Vagina (tissue), 2 donors: ENCODE measurements at regions not wholly inside any gene's neighbourhood (a gene's known extent, or its start where the extent isn't known, plus 50 kb on each side); places are given as distances from the start of the nearest gene placed in this dataset.

Source experiments
- POLR2A ChIP-seq, 2 donors: fragments of 450-650 bp; IDR thresholded peaks; one replicate each; pipeline ENCODE4 v1.6.1; 2017; ENCODE audit warnings: antibody characterized with exemption in 2 of 2, mild to moderate bottlenecking in 2 of 2, moderate library complexity in 2 of 2
- POLR2AphosphoS5 ChIP-seq, 2 donors: sonication (generic); formaldehyde crosslinking; IDR thresholded peaks; one replicate each; pipeline ENCODE4 v1.9.0; 2017; ENCODE audit warnings: antibody characterized with exemption in 2 of 2, mild to moderate bottlenecking in 2 of 2, low read depth in 1 of 2; ENCODE audit not compliant: insufficient read depth in 1 of 2
- TF ChIP-seq, protein P1 (sequence below), 3 experiments: fragments of 450-650 bp in 2 of 3; fragments of 200-600 bp in 1 of 3; sonication (generic) in 1 of 3; IDR thresholded peaks; one replicate each; pipeline ENCODE4 v1.5.1; 2017 to 2019; ENCODE audit warnings: antibody characterized with exemption in 3 of 3, mild to moderate bottlenecking in 2 of 3, moderate library complexity in 2 of 3

DNA sequence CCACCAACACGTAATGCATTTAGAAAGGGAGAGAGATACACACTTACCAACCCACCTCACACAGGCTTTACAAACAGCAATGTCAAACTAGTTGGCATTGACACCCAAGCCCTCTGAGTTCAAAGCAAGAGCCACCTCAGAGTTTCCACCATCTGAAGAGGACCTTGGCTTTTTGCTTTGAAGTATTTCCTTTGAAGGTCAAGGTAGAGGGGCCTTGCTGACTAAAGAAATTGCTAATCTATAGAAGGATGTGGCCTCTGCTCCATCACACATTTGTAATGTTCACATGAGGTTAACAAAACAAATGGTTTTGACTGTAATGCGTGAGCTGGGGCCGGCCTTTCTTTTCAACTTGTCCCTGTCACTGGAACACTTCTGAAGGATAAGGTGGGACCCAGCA lies 117.7 kb downstream of the POLR2M start:
- TF ChIP-seq POLR2AphosphoS5 (IDR thresholded peaks at IDR 0.05; ENCODE audit: insufficient read depth in 1 of 2, low read depth in 1 of 2) = no peak
- TF ChIP-seq, protein P1, sequence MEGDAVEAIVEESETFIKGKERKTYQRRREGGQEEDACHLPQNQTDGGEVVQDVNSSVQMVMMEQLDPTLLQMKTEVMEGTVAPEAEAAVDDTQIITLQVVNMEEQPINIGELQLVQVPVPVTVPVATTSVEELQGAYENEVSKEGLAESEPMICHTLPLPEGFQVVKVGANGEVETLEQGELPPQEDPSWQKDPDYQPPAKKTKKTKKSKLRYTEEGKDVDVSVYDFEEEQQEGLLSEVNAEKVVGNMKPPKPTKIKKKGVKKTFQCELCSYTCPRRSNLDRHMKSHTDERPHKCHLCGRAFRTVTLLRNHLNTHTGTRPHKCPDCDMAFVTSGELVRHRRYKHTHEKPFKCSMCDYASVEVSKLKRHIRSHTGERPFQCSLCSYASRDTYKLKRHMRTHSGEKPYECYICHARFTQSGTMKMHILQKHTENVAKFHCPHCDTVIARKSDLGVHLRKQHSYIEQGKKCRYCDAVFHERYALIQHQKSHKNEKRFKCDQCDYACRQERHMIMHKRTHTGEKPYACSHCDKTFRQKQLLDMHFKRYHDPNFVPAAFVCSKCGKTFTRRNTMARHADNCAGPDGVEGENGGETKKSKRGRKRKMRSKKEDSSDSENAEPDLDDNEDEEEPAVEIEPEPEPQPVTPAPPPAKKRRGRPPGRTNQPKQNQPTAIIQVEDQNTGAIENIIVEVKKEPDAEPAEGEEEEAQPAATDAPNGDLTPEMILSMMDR (IDR thresholded peaks at IDR 0.05) = no peak
- TF ChIP-seq POLR2A (IDR thresholded peaks at IDR 0.05) = no peak
